Left cardiac atrium (tissue), 4 donors: ENCODE measurements at regions not wholly inside any gene's neighbourhood (a gene's known extent, or its start where the extent isn't known, plus 50 kb on each side); places are given as distances from the start of the nearest gene placed in this dataset.
A peak's percentile ranks its signal among the peaks of the same experiment; 100 is the strongest.

Experiments
- ATAC-seq, 2 donors: fragments of 200-7000 bp; cut with Tn5 transposase; one replicate each; pipeline ENCODE4 v1.9.1; 2020; ENCODE audit warnings: mild to moderate bottlenecking in 2 of 2, moderate library complexity in 2 of 2
- DNase-seq: peaks from one replicate; pipeline ENCODE4 v3.0.0-alpha.2; 2020
- intact Hi-C, 2 donors: fragments of 100-400 bp; cut with DNase I; formaldehyde crosslinking; loops; one replicate each; pipeline versions ENCODE4 v1.14.1 to v1.15.1; 2022 to 2023
- donor health status: DM: no; HTN: yes; CAD: no.
- donor health status: DM: no; HTN: yes; CAD: no; lungs with severe emphysema.
- donor health status: DM: yes; HTN: yes; CAD: no.
- donor health status: Dilated cardiomyopathy.

DNA sequence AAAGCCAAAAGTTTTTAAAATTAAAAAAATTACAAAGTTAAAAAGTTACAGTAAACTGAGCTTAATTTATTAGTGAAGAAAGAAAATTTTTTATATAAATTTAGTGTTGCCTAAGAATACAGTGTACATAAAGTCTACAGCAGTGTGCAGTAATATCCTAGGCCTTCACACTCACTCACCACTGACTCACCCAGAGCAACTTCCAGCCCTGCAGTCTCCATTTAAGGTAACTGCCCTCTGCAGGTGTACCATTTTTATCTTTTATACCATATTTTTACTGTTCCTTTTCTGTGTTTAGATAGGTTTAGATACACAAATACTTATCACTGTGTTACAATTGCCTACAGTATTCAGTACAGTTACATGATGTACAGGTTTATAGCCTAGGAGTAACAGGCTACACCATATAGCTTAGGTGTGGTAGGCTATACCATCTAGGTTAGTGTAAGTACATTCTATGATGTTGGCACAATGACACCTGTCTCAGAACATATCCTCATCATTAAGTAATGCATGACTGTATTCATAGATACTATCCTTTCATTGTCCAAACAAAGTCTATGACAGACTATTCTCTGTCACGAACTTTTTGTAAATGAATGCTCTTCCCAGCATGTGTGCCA is 78.6 kb upstream of the PBX1 start:
- intact Hi-C loops = no loop called here
- DNase-seq (no peak), ATAC-seq (no peak)

GRCh38 chr1:164495905-164496304 is 63.1 kb upstream of the PBX1 start:
- ATAC-seq (peak in 1 of 2 donors; percentile 34), DNase-seq (no peak)
- intact Hi-C loops = no loop called here

GRCh38 chr1:164498792-164499191 is 60.2 kb upstream of the PBX1 start:
- intact Hi-C loops = no loop called here

DNA sequence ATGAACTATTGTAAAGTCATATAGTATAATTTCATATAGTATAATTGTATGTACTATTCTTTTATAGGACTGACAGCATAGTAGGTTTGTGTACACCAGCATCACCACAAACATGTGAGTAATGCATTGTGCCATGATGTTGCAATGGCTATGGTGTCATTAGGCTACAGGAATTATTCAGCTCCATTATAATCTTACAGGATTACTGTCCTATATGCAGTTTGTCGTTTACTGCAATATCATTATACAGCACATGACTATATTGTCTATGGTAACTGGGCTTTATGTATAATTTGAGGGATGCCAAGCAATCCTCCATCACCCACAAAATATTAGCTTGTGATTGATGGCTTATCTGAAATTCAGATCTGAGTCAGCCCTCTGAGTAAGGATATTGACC is 54.2 kb upstream of the PBX1 start:
- DNase-seq = no peak
- no peak for ATAC-seq
- intact Hi-C loops = no loop called here

More at GRCh38 chr1:164498792-164499191, 60.2 kb upstream of the PBX1 start:
- ATAC-seq (no peak), DNase-seq (no peak)
